Activated CD4-positive, alpha-beta T cell treated with anti-CD3 and anti-CD28 coated beads for 36 hours (primary cell): ENCODE measurements at regions not wholly inside any gene's neighbourhood (a gene's known extent, or its start where the extent isn't known, plus 50 kb on each side); places are given as distances from the start of the nearest gene placed in this dataset.

Experiments
- ATAC-seq: fragments of 200-7000 bp; cut with Tn5 transposase; one replicate; pipeline ENCODE4 v1.10.0; 2021; ENCODE audit warnings: mild to moderate bottlenecking, moderate library complexity
- CTCF ChIA-PET: fragments of 350-600 bp; sonication (Branson Sonifier 250); formaldehyde crosslinking; loops from one replicate; lab custom pipeline; 2021; ENCODE audit warnings: antibody characterized with exemption; lab: Charles Lee
- POLR2A ChIA-PET: fragments of 350-600 bp; sonication (Branson Sonifier 250); formaldehyde crosslinking; loops from one replicate; lab custom pipeline; 2021; ENCODE audit warnings: antibody characterized with exemption, inconsistent platforms; lab: Charles Lee
- DNase-seq: peaks from one replicate; pipeline ENCODE4 v3.0.0-alpha.2; 2020
- H3K27ac Mint-ChIP-seq: one replicate; pipeline ENCODE4 v1.8.0; 2021; ENCODE audit warnings: mixed read lengths
- H3K27me3 Mint-ChIP-seq: one replicate; pipeline ENCODE4 v1.8.0; 2021; ENCODE audit warnings: mixed read lengths
- H3K36me3 Mint-ChIP-seq: one replicate; pipeline ENCODE4 v1.8.0; 2021; ENCODE audit warnings: low read depth, mixed read lengths
- H3K4me1 Mint-ChIP-seq: one replicate; pipeline ENCODE4 v1.8.0; 2021; ENCODE audit warnings: mixed read lengths
- H3K4me3 Mint-ChIP-seq: one replicate; pipeline ENCODE4 v1.8.0; 2021; ENCODE audit warnings: mild to moderate bottlenecking, moderate library complexity, mixed read lengths
- H3K9me3 Mint-ChIP-seq: one replicate; pipeline ENCODE4 v1.8.0; 2021; ENCODE audit warnings: low read depth, mixed read lengths
- intact Hi-C, 2 experiments: fragments of 100-400 bp; cut with DNase I in 1 of 2; cut with micrococcal nuclease in 1 of 2; formaldehyde crosslinking; loops; one replicate each; pipeline versions ENCODE4 v1.14.2 to v1.15.1; 2022 to 2024; cut with DNase I, micrococcal nuclease

GRCh38 chr14:42947991-42948390 lies 1341.3 kb downstream of the LRFN5 start:
- intact Hi-C loops, result no loop called here
- CTCF ChIA-PET, result interaction anchor here (1.2 kb wide), 1 partner anchor 114 kb away, joined by 3 read pairs; no protein-coding TSS in a partner anchor
- DNase-seq, result no peak

GRCh38 chr14:42944284-42944683 lies 1337.6 kb downstream of the LRFN5 start:
- POLR2A ChIA-PET, result no interaction called here
- peaks cover 7% of the 10 kb centered on the region for H3K9me3 Mint-ChIP-seq
- H3K36me3 Mint-ChIP-seq, result no peaks in the 10 kb centered on the region
- intact Hi-C loops, result no loop called here
- no peak overlapping the region for H3K4me3 Mint-ChIP-seq
- H3K27me3 Mint-ChIP-seq, result no peaks in the 10 kb centered on the region
- H3K27ac Mint-ChIP-seq, result no peak overlapping the region
- CTCF ChIA-PET, result no interaction called here
- ATAC-seq (no peak), DNase-seq (no peak)
- H3K4me1 Mint-ChIP-seq, result no peaks in the 10 kb centered on the region

More at GRCh38 chr14:42947991-42948390, 1341.3 kb downstream of the LRFN5 start:
- H3K27me3 Mint-ChIP-seq, result no peaks in the 10 kb centered on the region
- H3K27ac Mint-ChIP-seq, result no peak overlapping the region
- no peak for ATAC-seq
- no peaks in the 10 kb centered on the region for H3K36me3 Mint-ChIP-seq
- peaks cover 13% of the 10 kb centered on the region for H3K9me3 Mint-ChIP-seq
- H3K4me3 Mint-ChIP-seq, result no peak overlapping the region
- no peaks in the 10 kb centered on the region for H3K4me1 Mint-ChIP-seq
- POLR2A ChIA-PET, result no interaction called here

- H3K36me3 Mint-ChIP-seq, result no peaks in the 10 kb centered on the region
- no peaks in the 10 kb centered on the region for H3K4me1 Mint-ChIP-seq
- POLR2A ChIA-PET, result no interaction called here
- CTCF ChIA-PET, result no interaction called here
- no peaks in the 10 kb centered on the region for H3K27me3 Mint-ChIP-seq
- DNase-seq, result no peak
- no peak overlapping the region for H3K4me3 Mint-ChIP-seq
- intact Hi-C loops, result no loop called here
- no peak for ATAC-seq
- no peak overlapping the region for H3K27ac Mint-ChIP-seq
- peaks cover 5% of the 10 kb centered on the region for H3K9me3 Mint-ChIP-seq
Measured at GRCh38 chr14:42931308-42931707, 1324.6 kb downstream of the LRFN5 start.

- no peak overlapping the region for H3K27ac Mint-ChIP-seq
- H3K9me3 Mint-ChIP-seq, result peaks cover 8% of the 10 kb centered on the region
- CTCF ChIA-PET, result no interaction called here
- no peaks in the 10 kb centered on the region for H3K4me1 Mint-ChIP-seq
- POLR2A ChIA-PET, result no interaction called here
- no peak for DNase-seq
- no peaks in the 10 kb centered on the region for H3K27me3 Mint-ChIP-seq
- no peak overlapping the region for H3K4me3 Mint-ChIP-seq
- intact Hi-C loops, result no loop called here
- no peaks in the 10 kb centered on the region for H3K36me3 Mint-ChIP-seq
- no peak for ATAC-seq
Measured at GRCh38 chr14:42929806-42930480, 1323.3 kb downstream of the LRFN5 start.

GRCh38 chr14:42927313-42927712 lies 1320.6 kb downstream of the LRFN5 start:
- ATAC-seq, result no peak
- Mint-ChIP-seq H3K27me3 (no peaks in the 10 kb centered on the region), H3K36me3 (no peaks in the 10 kb centered on the region), H3K4me3 (no peak overlapping the region), H3K9me3 (peaks cover 8% of the 10 kb centered on the region), H3K27ac (no peak overlapping the region), H3K4me1 (no peaks in the 10 kb centered on the region)
- ChIA-PET POLR2A (no interaction called here), CTCF (no interaction called here)
- no peak for DNase-seq
- intact Hi-C loops, result no loop called here

- no peak for ATAC-seq
- DNase-seq, result no peak
- ChIA-PET CTCF (interaction anchor here (0.6 kb wide), 1 partner anchor 1387 kb away, joined by 3 read pairs; no protein-coding TSS in a partner anchor), POLR2A (no interaction called here)
- peaks cover 7% of the 10 kb centered on the region for H3K9me3 Mint-ChIP-seq
- no peaks in the 10 kb centered on the region for H3K36me3 Mint-ChIP-seq
- H3K27me3 Mint-ChIP-seq, result no peaks in the 10 kb centered on the region
- no peak overlapping the region for H3K27ac Mint-ChIP-seq
- H3K4me1 Mint-ChIP-seq, result no peaks in the 10 kb centered on the region
- intact Hi-C loops, result no loop called here
- no peak overlapping the region for H3K4me3 Mint-ChIP-seq
Measured at GRCh38 chr14:42921901-42922300, 1315.2 kb downstream of the LRFN5 start.

- no peak for ATAC-seq
Measured at GRCh38 chr14:42918615-42919014, 1311.9 kb downstream of the LRFN5 start.

GRCh38 chr14:42911642-42912041 lies 1305.0 kb downstream of the LRFN5 start:
- intact Hi-C loops, result no loop called here
- ATAC-seq, result no peak
- no peaks in the 10 kb centered on the region for H3K36me3 Mint-ChIP-seq
- no peak overlapping the region for H3K4me3 Mint-ChIP-seq
- DNase-seq, result no peak
- H3K9me3 Mint-ChIP-seq, result peaks cover 10% of the 10 kb centered on the region
- POLR2A ChIA-PET, result no interaction called here
- no peaks in the 10 kb centered on the region for H3K4me1 Mint-ChIP-seq
- H3K27ac Mint-ChIP-seq, result no peak overlapping the region
- H3K27me3 Mint-ChIP-seq, result no peaks in the 10 kb centered on the region
- CTCF ChIA-PET, result no interaction called here

More at GRCh38 chr14:42918615-42919014, 1311.9 kb downstream of the LRFN5 start:
- no peak overlapping the region for H3K27ac Mint-ChIP-seq
- H3K4me3 Mint-ChIP-seq, result no peak overlapping the region
- DNase-seq, result no peak
- POLR2A ChIA-PET, result no interaction called here
- CTCF ChIA-PET, result no interaction called here
- no peaks in the 10 kb centered on the region for H3K27me3 Mint-ChIP-seq
- H3K4me1 Mint-ChIP-seq, result no peaks in the 10 kb centered on the region
- peaks cover 13% of the 10 kb centered on the region for H3K9me3 Mint-ChIP-seq
- H3K36me3 Mint-ChIP-seq, result no peaks in the 10 kb centered on the region
- intact Hi-C loops, result no loop called here

GRCh38 chr14:42909659-42910058 lies 1303.0 kb downstream of the LRFN5 start:
- no peaks in the 10 kb centered on the region for H3K36me3 Mint-ChIP-seq
- peaks cover 9% of the 10 kb centered on the region for H3K9me3 Mint-ChIP-seq
- CTCF ChIA-PET, result no interaction called here
- no peaks in the 10 kb centered on the region for H3K27me3 Mint-ChIP-seq
- no peak for DNase-seq
- ATAC-seq, result no peak
- intact Hi-C loops, result no loop called here
- POLR2A ChIA-PET, result no interaction called here
- H3K27ac Mint-ChIP-seq, result no peak overlapping the region
- H3K4me1 Mint-ChIP-seq, result no peaks in the 10 kb centered on the region
- no peak overlapping the region for H3K4me3 Mint-ChIP-seq

GRCh38 chr14:42893183-42893582 lies 1286.5 kb downstream of the LRFN5 start:
- Mint-ChIP-seq H3K27ac (no peak overlapping the region), H3K36me3 (no peaks in the 10 kb centered on the region), H3K4me3 (no peak overlapping the region), H3K4me1 (no peaks in the 10 kb centered on the region), H3K27me3 (no peaks in the 10 kb centered on the region), H3K9me3 (peaks cover 19% of the 10 kb centered on the region)
- CTCF ChIA-PET, result no interaction called here
- DNase-seq, result no peak
- intact Hi-C loops, result no loop called here
- POLR2A ChIA-PET, result no interaction called here
- ATAC-seq, result no peak

- Mint-ChIP-seq H3K27ac (no peak overlapping the region), H3K36me3 (no peaks in the 10 kb centered on the region), H3K4me3 (no peak overlapping the region), H3K9me3 (peaks cover 17% of the 10 kb centered on the region), H3K4me1 (no peaks in the 10 kb centered on the region), H3K27me3 (no peaks in the 10 kb centered on the region)
- no peak for ATAC-seq
- intact Hi-C loops, result no loop called here
- no peak for DNase-seq
- CTCF ChIA-PET, result no interaction called here
- POLR2A ChIA-PET, result no interaction called here
Measured at GRCh38 chr14:42884100-42884499, 1277.4 kb downstream of the LRFN5 start.

GRCh38 chr14:42877716-42878115 lies 1271.0 kb downstream of the LRFN5 start:
- Mint-ChIP-seq H3K4me1 (no peaks in the 10 kb centered on the region), H3K9me3 (peaks cover 8% of the 10 kb centered on the region), H3K27me3 (no peaks in the 10 kb centered on the region), H3K36me3 (no peaks in the 10 kb centered on the region), H3K4me3 (no peak overlapping the region), H3K27ac (no peak overlapping the region)
- DNase-seq (no peak), ATAC-seq (no peak)
- ChIA-PET CTCF (interaction anchor here (0.7 kb wide), 1 partner anchor 922 kb away, joined by 3 read pairs; no protein-coding TSS in a partner anchor), POLR2A (no interaction called here)
- intact Hi-C loops, result no loop called here
